Nephron progenitor cell (in vitro differentiated cells): ENCODE measurements at regions not wholly inside any gene's neighbourhood (a gene's known extent, or its start where the extent isn't known, plus 50 kb on each side); places are given as distances from the start of the nearest gene placed in this dataset.
"Not testable (repeated sequence)": the region's sequence is repeated elsewhere in the genome, so short reads cannot be mapped to it uniquely, and the experiment has no call there.

Source experiments
- DNase-seq: peaks from one replicate; pipeline ENCODE4 v3.0.0; 2021
- H3K27ac Mint-ChIP-seq: 2 replicates; pipeline ENCODE4 v1.8.0; 2021; ENCODE audit warnings: mild to moderate bottlenecking, moderate library complexity, mixed read lengths
- H3K27me3 Mint-ChIP-seq: 2 replicates; pipeline ENCODE4 v1.8.0; 2021; ENCODE audit warnings: mild to moderate bottlenecking, low read depth, mixed read lengths; ENCODE audit not compliant: poor library complexity
- H3K36me3 Mint-ChIP-seq: 2 replicates; pipeline ENCODE4 v1.8.0; 2021; ENCODE audit warnings: low read depth, mixed read lengths
- H3K4me1 Mint-ChIP-seq: 2 replicates; pipeline ENCODE4 v1.8.0; 2021; ENCODE audit warnings: mixed read lengths
- H3K4me3 Mint-ChIP-seq: 2 replicates; pipeline ENCODE4 v1.8.0; 2021; ENCODE audit warnings: mild to moderate bottlenecking, moderate library complexity, mixed read lengths
- H3K9me3 Mint-ChIP-seq: 2 replicates; pipeline ENCODE4 v1.8.0; 2021; ENCODE audit warnings: mild to moderate bottlenecking, moderate library complexity, mixed read lengths
- TF ChIP-seq, protein P1 (sequence below): fragments of 200-600 bp; sonication (generic); IDR thresholded peaks from 2 replicates; pipeline ENCODE4 v1.5.0; 2021; ENCODE audit warnings: antibody characterized with exemption

DNA sequence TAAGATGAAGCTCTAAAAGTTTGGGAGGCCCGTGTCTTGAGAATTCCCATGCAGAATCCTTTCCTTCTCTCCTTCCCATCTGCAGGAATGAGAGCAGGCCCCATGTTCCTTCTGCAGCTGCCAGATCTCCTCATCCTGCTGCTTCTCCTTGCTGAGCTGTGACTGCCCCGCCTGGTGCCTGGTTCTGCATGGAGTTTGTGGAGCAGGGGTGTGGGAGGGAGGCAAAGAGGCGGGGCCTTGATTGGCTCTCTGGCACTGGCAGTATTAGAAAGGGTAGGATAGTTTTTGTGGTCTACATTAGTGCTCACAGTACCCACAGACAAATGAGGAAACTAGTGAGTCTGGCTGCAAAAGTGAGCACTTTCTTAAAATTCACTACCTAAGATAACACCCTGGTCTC lies 91.1 kb upstream of the CLPB start:
- no peaks in the 10 kb centered on the region for H3K4me1 Mint-ChIP-seq
- TF ChIP-seq, protein P1, sequence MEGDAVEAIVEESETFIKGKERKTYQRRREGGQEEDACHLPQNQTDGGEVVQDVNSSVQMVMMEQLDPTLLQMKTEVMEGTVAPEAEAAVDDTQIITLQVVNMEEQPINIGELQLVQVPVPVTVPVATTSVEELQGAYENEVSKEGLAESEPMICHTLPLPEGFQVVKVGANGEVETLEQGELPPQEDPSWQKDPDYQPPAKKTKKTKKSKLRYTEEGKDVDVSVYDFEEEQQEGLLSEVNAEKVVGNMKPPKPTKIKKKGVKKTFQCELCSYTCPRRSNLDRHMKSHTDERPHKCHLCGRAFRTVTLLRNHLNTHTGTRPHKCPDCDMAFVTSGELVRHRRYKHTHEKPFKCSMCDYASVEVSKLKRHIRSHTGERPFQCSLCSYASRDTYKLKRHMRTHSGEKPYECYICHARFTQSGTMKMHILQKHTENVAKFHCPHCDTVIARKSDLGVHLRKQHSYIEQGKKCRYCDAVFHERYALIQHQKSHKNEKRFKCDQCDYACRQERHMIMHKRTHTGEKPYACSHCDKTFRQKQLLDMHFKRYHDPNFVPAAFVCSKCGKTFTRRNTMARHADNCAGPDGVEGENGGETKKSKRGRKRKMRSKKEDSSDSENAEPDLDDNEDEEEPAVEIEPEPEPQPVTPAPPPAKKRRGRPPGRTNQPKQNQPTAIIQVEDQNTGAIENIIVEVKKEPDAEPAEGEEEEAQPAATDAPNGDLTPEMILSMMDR, result no peak
- H3K9me3 Mint-ChIP-seq, result no peaks in the 10 kb centered on the region
- H3K27ac Mint-ChIP-seq, result no peak overlapping the region
- H3K36me3 Mint-ChIP-seq, result no peaks in the 10 kb centered on the region
- peaks cover 13% of the 10 kb centered on the region for H3K27me3 Mint-ChIP-seq
- no peak overlapping the region for H3K4me3 Mint-ChIP-seq
- DNase-seq, result no peak

DNA sequence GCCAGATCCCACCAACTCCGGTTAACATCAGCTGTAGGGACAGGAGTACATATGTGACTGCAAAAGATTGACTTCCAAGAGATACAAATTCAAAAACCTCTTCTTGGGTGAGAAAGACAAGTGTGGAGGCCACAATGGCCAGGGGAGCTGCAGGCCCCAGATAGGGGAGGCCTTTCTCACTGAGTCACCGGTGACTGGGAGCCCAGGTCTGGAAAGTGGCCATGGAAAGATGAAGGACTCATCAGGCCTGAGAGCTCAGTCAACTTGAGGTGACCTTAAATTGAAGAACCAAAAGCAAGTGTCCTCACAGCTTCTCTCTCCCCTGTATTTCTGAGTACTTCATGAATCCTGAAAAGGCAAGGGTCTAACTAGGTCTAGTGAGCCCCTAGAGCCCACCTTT lies 90.4 kb upstream of the CLPB start:
- H3K9me3 Mint-ChIP-seq, result no peaks in the 10 kb centered on the region
- no peaks in the 10 kb centered on the region for H3K36me3 Mint-ChIP-seq
- TF ChIP-seq, protein P1, result no peak
- H3K4me1 Mint-ChIP-seq, result no peaks in the 10 kb centered on the region
- H3K4me3 Mint-ChIP-seq, result no peak overlapping the region
- H3K27me3 Mint-ChIP-seq, result peaks cover 15% of the 10 kb centered on the region
- no peak overlapping the region for H3K27ac Mint-ChIP-seq
- no peak for DNase-seq

DNA sequence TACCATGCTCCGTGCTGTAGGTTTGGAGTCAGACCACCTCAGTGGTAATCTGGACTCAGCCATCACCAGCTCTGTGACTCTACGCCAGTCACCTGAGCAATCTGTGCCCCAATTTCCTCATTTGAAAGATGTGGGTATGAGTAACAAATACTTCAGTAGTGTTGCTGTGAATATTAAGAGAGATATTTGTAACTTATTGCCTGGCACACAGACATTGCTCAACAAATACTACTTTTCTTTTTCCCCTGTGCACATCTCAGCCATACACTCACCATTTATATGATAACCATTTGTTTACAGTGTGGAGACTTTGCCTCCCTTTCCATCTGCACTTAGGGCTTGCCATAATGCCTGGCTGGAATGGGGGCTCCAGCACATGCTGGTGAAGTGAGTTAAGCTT lies 89.7 kb upstream of the CLPB start:
- TF ChIP-seq, protein P1, result no peak
- no peak for DNase-seq
- Mint-ChIP-seq H3K36me3 (no peaks in the 10 kb centered on the region), H3K27me3 (peaks cover 17% of the 10 kb centered on the region), H3K4me3 (no peak overlapping the region), H3K27ac (no peak overlapping the region), H3K9me3 (no peaks in the 10 kb centered on the region), H3K4me1 (no peaks in the 10 kb centered on the region)

DNA sequence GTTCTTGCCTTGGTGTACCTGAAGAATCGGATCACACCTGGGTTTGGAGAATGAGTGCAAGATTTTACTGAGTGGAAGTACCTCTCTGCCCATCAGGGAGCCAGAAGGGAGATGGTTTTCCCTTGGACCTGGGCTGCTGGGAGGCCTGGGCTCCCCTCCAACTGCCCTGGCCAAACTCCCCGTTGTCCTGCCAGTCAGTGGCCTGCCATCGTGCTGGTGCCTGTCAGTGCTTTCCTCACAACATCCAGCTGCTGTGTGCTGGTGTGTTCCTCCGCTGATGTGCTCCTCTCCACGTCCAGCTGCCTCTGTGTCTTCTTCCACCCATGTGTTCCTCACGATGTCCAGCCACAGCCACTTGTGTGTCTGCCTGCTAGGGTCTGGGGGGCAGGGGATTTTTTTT lies 87.9 kb upstream of the CLPB start:
- Mint-ChIP-seq H3K27ac (no peak overlapping the region), H3K27me3 (peaks cover 16% of the 10 kb centered on the region), H3K4me1 (no peaks in the 10 kb centered on the region), H3K9me3 (peaks cover 2% of the 10 kb centered on the region), H3K36me3 (no peaks in the 10 kb centered on the region), H3K4me3 (no peak overlapping the region)
- TF ChIP-seq, protein P1, result no peak
- no peak for DNase-seq

DNA sequence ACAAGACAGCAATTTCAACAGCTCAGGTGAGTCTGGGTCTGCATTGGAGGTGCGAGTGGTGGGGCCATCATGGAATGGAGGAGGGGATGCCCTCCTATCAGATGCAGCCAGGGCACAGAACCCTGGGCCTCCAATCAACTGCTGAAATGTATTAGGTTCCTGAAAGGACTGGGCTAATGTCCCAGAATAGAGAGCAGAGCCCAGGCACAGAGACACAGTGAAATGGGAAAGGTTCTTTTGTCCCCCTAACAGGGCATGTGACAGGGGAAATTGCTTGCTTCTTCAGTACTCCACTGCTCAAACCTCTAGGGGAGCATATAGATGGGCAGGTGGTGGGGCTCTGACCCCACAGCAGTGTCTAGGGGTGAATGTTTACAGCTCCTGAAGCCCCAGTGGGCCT lies 87.3 kb upstream of the CLPB start:
- peaks cover 19% of the 10 kb centered on the region for H3K27me3 Mint-ChIP-seq
- no peaks in the 10 kb centered on the region for H3K36me3 Mint-ChIP-seq
- no peak for DNase-seq
- no peak overlapping the region for H3K27ac Mint-ChIP-seq
- TF ChIP-seq, protein P1, result no peak
- H3K4me1 Mint-ChIP-seq, result no peaks in the 10 kb centered on the region
- peaks cover 6% of the 10 kb centered on the region for H3K9me3 Mint-ChIP-seq
- no peak overlapping the region for H3K4me3 Mint-ChIP-seq

DNA sequence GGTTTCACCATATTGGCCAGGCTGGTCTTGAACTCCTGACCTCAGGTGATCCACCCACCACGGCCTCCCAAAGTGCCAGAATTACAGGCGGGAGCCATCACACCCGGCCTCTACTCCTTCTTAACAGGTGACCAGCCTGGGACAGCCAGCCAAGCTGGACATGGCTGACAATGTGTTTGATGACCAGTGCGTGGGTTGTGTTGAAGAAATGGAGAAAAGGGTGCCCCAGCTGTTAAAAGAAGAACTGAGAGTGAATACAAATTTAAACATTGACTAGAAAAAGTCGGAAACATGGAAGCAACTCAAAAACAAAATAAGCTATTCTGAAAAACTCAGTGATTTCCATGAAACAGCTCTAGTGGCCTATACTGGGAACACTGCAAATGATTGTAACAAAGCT lies 86.5 kb upstream of the CLPB start:
- Mint-ChIP-seq H3K27me3 (peaks cover 19% of the 10 kb centered on the region), H3K4me3 (no peak overlapping the region), H3K4me1 (no peaks in the 10 kb centered on the region), H3K36me3 (no peaks in the 10 kb centered on the region), H3K27ac (no peak overlapping the region), H3K9me3 (peaks cover 9% of the 10 kb centered on the region)
- DNase-seq, result no peak
- TF ChIP-seq, protein P1, result no peak

DNA sequence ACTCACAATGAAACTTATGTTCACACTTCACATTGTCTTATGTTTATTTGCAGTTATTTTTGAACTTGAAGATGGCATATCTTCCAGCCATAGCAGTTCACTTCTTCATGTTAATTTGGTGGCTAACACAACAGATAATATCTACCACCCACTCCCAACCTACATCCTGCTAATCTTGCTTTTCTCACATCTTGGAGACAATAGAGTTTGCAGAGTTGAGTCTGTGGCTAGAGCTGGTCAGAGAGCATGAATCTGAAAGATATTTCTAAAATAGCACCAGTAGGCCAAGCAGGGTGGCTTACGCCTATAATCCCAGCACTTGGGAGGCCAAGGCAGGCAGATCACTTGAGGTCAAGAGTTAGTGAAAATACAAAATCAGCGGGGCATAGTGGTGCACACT lies 85.6 kb upstream of the CLPB start:
- H3K4me3 Mint-ChIP-seq, H3K27ac Mint-ChIP-seq: not testable (repeated sequence)
- H3K27me3 Mint-ChIP-seq, result peaks cover 22% of the 10 kb centered on the region

More for the DNA sequence above, 85.6 kb upstream of the CLPB start:
- H3K9me3 Mint-ChIP-seq, result peaks cover 18% of the 10 kb centered on the region
- not testable (repeated sequence) for H3K36me3 Mint-ChIP-seq, DNase-seq, H3K4me1 Mint-ChIP-seq
